ENCODE measurements at regions not wholly inside any gene's neighbourhood (a gene's known extent, or its start where the extent isn't known, plus 50 kb on each side); places are given as distances from the start of the nearest gene placed in this dataset.

- no peak for DNase-seq
Measured at GRCh38 chr2:575030-575726, 102.0 kb downstream of the TMEM18 start.

GRCh38 chr2:573805-574392 lies 103.3 kb downstream of the TMEM18 start:
- DNase-seq: no peak

GRCh38 chr2:573025-573424 lies 104.2 kb downstream of the TMEM18 start:
- no peak for DNase-seq

- DNase-seq: no peak
Measured at GRCh38 chr2:569681-570080, 107.5 kb downstream of the TMEM18 start.

- no peak for DNase-seq
Measured at GRCh38 chr2:568639-569235, 108.5 kb downstream of the TMEM18 start.

GRCh38 chr2:567865-568638 lies 109.2 kb downstream of the TMEM18 start:
- DNase-seq: no peak

GRCh38 chr2:567496-567864 lies 109.7 kb downstream of the TMEM18 start:
- DNase-seq: no peak

- DNase-seq: no peak
Measured at GRCh38 chr2:566379-567313, 110.6 kb downstream of the TMEM18 start.

GRCh38 chr2:564471-565181 lies 112.6 kb downstream of the TMEM18 start:
- no peak for DNase-seq

GRCh38 chr2:563512-563911 lies 113.7 kb downstream of the TMEM18 start:
- DNase-seq: no peak

- no peak for DNase-seq
Measured at GRCh38 chr2:562391-563364, 114.5 kb downstream of the TMEM18 start.

- no peak for DNase-seq
Measured at GRCh38 chr2:558879-559278, 118.3 kb downstream of the TMEM18 start.

- no peak for DNase-seq
Measured at GRCh38 chr2:558302-558642, 118.9 kb downstream of the TMEM18 start.

GRCh38 chr2:557635-558301 lies 119.4 kb downstream of the TMEM18 start:
- peak in 1 of 2 experiments; percentile 21 for DNase-seq

GRCh38 chr2:556485-556884 lies 120.7 kb downstream of the TMEM18 start:
- no peak for DNase-seq

- no peak for DNase-seq
Measured at GRCh38 chr2:555164-555922, 121.9 kb downstream of the TMEM18 start.

- DNase-seq: no peak
Measured at GRCh38 chr2:554444-554843, 122.8 kb downstream of the TMEM18 start.

- DNase-seq: no peak
Measured at GRCh38 chr2:552906-553305, 124.3 kb downstream of the TMEM18 start.

- DNase-seq: no peak
Measured at GRCh38 chr2:551621-552020, 125.6 kb downstream of the TMEM18 start.

Data from activated T-cell treated with anti-CD3 and anti-CD28 coated beads, Interleukin-2, amount 50 U/mL, for 48 hours (primary cell).